ENCODE measurements at regions not wholly inside any gene's neighbourhood (a gene's known extent, or its start where the extent isn't known, plus 50 kb on each side); places are given as distances from the start of the nearest gene placed in this dataset.

GRCh38 chr11:111169367-111169766 is 76.2 kb upstream of the POU2AF2 start:
- H3K27me3 ChIP-seq = no peaks in the 10 kb centered on the region
- H3K27ac ChIP-seq = no peak overlapping the region
- ATAC-seq (no peak), DNase-seq (no peak)
- intact Hi-C loops (cut with DNase I) = no loop called here
- no peak overlapping the region for H3K4me3 ChIP-seq
- WGBS, 2 donors = 91 to 93% methylated on average over 5 of the region's 5 CpGs
- TF ChIP-seq, protein P1, sequence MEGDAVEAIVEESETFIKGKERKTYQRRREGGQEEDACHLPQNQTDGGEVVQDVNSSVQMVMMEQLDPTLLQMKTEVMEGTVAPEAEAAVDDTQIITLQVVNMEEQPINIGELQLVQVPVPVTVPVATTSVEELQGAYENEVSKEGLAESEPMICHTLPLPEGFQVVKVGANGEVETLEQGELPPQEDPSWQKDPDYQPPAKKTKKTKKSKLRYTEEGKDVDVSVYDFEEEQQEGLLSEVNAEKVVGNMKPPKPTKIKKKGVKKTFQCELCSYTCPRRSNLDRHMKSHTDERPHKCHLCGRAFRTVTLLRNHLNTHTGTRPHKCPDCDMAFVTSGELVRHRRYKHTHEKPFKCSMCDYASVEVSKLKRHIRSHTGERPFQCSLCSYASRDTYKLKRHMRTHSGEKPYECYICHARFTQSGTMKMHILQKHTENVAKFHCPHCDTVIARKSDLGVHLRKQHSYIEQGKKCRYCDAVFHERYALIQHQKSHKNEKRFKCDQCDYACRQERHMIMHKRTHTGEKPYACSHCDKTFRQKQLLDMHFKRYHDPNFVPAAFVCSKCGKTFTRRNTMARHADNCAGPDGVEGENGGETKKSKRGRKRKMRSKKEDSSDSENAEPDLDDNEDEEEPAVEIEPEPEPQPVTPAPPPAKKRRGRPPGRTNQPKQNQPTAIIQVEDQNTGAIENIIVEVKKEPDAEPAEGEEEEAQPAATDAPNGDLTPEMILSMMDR (IDR thresholded peaks at IDR 0.05) = no peak
- H3K36me3 ChIP-seq = no peaks in the 10 kb centered on the region
- no peaks in the 10 kb centered on the region for H3K9me3 ChIP-seq
- H3K4me1 ChIP-seq = no peaks in the 10 kb centered on the region

DNA sequence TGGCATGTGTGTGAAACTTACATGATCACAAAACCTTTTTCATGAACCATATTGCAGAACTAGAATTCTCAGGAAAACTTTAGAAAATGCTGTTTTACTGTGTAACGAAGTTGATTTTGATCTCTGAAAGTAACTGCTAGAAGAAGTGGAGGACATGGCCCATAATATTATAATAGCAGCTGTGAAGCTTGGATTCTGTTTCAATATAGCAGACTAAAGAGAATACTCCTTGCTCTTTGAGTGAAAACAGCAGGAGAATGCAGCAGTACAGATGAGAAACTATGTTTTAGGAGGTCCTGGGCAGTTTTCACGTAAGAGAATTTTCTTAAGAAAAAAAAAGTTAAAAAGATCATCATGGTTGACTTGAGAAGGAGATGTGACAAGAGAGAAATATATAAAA is 76.7 kb upstream of the POU2AF2 start:
- no peak for DNase-seq
- TF ChIP-seq, protein P1 (IDR thresholded peaks at IDR 0.05) = no peak
- H3K27ac ChIP-seq = no peak overlapping the region
- no peaks in the 10 kb centered on the region for H3K36me3 ChIP-seq
- no peaks in the 10 kb centered on the region for H3K9me3 ChIP-seq
- H3K4me1 ChIP-seq = no peaks in the 10 kb centered on the region
- no peak for ATAC-seq
- WGBS, 2 donors = 85 to 88% methylated on average over 2 of the region's 2 CpGs
- H3K27me3 ChIP-seq = peaks cover 0 to 4% (median 0%) of the 10 kb centered on the region in 7 donors
- no peak overlapping the region for H3K4me3 ChIP-seq
- intact Hi-C loops (cut with DNase I) = no loop called here

GRCh38 chr11:111167666-111168065 is 77.9 kb upstream of the POU2AF2 start:
- Histone ChIP-seq H3K4me1 (no peaks in the 10 kb centered on the region), H3K27me3 (peaks cover 0 to 5% (median 0%) of the 10 kb centered on the region in 7 donors), H3K36me3 (no peaks in the 10 kb centered on the region), H3K9me3 (no peaks in the 10 kb centered on the region), H3K27ac (no peak overlapping the region), H3K4me3 (no peak overlapping the region)
- ATAC-seq (no peak), DNase-seq (no peak)
- intact Hi-C loops (cut with DNase I) = no loop called here
- WGBS, 2 donors = 99 to 100% methylated on average over 2 of the region's 2 CpGs
- TF ChIP-seq, protein P1 (IDR thresholded peaks at IDR 0.05) = no peak

DNA sequence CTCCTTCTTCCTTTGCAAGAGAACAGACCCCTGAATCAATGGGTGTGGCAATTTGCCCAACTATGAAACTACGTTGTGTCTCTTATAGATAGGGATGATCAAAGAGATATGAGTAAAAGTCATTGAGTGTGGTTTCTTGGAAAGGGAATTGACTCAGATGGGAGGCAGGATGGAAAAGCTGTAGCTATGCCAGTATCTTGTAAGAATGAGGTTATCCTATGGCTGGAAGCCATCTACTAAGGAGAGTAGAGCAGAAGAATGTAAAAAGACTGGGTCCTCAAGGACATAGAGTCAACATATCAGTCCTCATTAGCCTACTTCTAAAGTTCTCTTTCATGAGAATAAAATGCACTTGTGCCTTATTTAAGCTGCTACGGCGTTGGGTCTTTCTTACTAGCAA is 78.9 kb upstream of the POU2AF2 start:
- DNase-seq (no peak), ATAC-seq (no peak)
- no peak overlapping the region for H3K27ac ChIP-seq
- WGBS, 2 donors = 69 to 71% methylated on average over 3 of the region's 3 CpGs
- peaks cover 0 to 5% (median 0%) of the 10 kb centered on the region in 7 donors for H3K27me3 ChIP-seq
- no peaks in the 10 kb centered on the region for H3K4me1 ChIP-seq
- no peak overlapping the region for H3K4me3 ChIP-seq
- TF ChIP-seq, protein P1 (IDR thresholded peaks at IDR 0.05) = no peak
- H3K36me3 ChIP-seq = no peaks in the 10 kb centered on the region
- H3K9me3 ChIP-seq = no peaks in the 10 kb centered on the region
- intact Hi-C loops (cut with DNase I) = no loop called here
